ENCODE measurements at regions not wholly inside any gene's neighbourhood (a gene's known extent, or its start where the extent isn't known, plus 50 kb on each side); places are given as distances from the start of the nearest gene placed in this dataset.

- H3K27ac ChIP-seq, result no peak overlapping the region
- TF ChIP-seq CTCF (conservative IDR thresholded peaks at IDR 0.05), result no peak
Measured at GRCh38 chr2:221853297-221853696, 281.2 kb upstream of the EPHA4 start.

- TF ChIP-seq CTCF (conservative IDR thresholded peaks at IDR 0.05), result no peak
- H3K27ac ChIP-seq, result no peak overlapping the region
Measured at GRCh38 chr2:221851531-221852045, 279.5 kb upstream of the EPHA4 start.

- no peak for TF ChIP-seq CTCF (conservative IDR thresholded peaks at IDR 0.05)
- H3K27ac ChIP-seq, result no peak overlapping the region
Measured at GRCh38 chr2:221850076-221850475, 278.0 kb upstream of the EPHA4 start.

- no peak overlapping the region for H3K27ac ChIP-seq
- TF ChIP-seq CTCF (conservative IDR thresholded peaks at IDR 0.05), result no peak
Measured at GRCh38 chr2:221848286-221848685, 276.2 kb upstream of the EPHA4 start.

GRCh38 chr2:221845021-221845365 lies 272.9 kb upstream of the EPHA4 start:
- no peak for TF ChIP-seq CTCF (conservative IDR thresholded peaks at IDR 0.05)
- H3K27ac ChIP-seq, result peak overlapping the region; percentile 59

- H3K27ac ChIP-seq, result peak overlapping the region; percentile 59
- TF ChIP-seq CTCF (conservative IDR thresholded peaks at IDR 0.05), result no peak
Measured at GRCh38 chr2:221844212-221845020, 272.3 kb upstream of the EPHA4 start.

GRCh38 chr2:221836095-221836494 lies 264.0 kb upstream of the EPHA4 start:
- TF ChIP-seq CTCF (conservative IDR thresholded peaks at IDR 0.05), result no peak; the same call in 1 of the 2 replicates
- H3K27ac ChIP-seq, result no peak overlapping the region
